ENCODE measurements at regions not wholly inside any gene's neighbourhood (a gene's known extent, or its start where the extent isn't known, plus 50 kb on each side); places are given as distances from the start of the nearest gene placed in this dataset.

GRCh38 chr17:5694551-5694950 lies 110.2 kb upstream of the NLRP1 start:
- DNase-seq (ENCODE audit: low spot score): no peak

- no peak for DNase-seq (ENCODE audit: low spot score)
Measured at GRCh38 chr17:5695480-5695879, 111.2 kb upstream of the NLRP1 start.

- no peak for DNase-seq (ENCODE audit: low spot score)
Measured at GRCh38 chr17:5698959-5699358, 114.7 kb upstream of the NLRP1 start.

GRCh38 chr17:5699814-5700213 lies 115.5 kb upstream of the NLRP1 start:
- DNase-seq (ENCODE audit: low spot score): no peak

- DNase-seq (ENCODE audit: low spot score): no peak
Measured at GRCh38 chr17:5700745-5701144, 116.4 kb upstream of the NLRP1 start.

- DNase-seq (ENCODE audit: low spot score): no peak
Measured at GRCh38 chr17:5701381-5701780, 117.1 kb upstream of the NLRP1 start.

GRCh38 chr17:5702951-5703510 lies 118.7 kb upstream of the NLRP1 start:
- no peak for DNase-seq (ENCODE audit: low spot score)

GRCh38 chr17:5703736-5704135 lies 119.4 kb upstream of the NLRP1 start:
- no peak for DNase-seq (ENCODE audit: low spot score)

- no peak for DNase-seq (ENCODE audit: low spot score)
Measured at GRCh38 chr17:5705081-5705875, 121.0 kb upstream of the NLRP1 start.

- DNase-seq (ENCODE audit: low spot score): no peak
Measured at GRCh38 chr17:5705876-5706576, 121.7 kb upstream of the NLRP1 start.

GRCh38 chr17:5706577-5707210 lies 122.4 kb upstream of the NLRP1 start:
- peak; percentile 39 for DNase-seq (ENCODE audit: low spot score)

- no peak for DNase-seq (ENCODE audit: low spot score)
Measured at GRCh38 chr17:5707482-5707881, 123.2 kb upstream of the NLRP1 start.

- DNase-seq (ENCODE audit: low spot score): no peak
Measured at GRCh38 chr17:5708344-5708743, 124.0 kb upstream of the NLRP1 start.

- no peak for DNase-seq (ENCODE audit: low spot score)
Measured at GRCh38 chr17:5711344-5711743, 127.0 kb upstream of the NLRP1 start.

GRCh38 chr17:5714993-5715392 lies 130.7 kb upstream of the NLRP1 start:
- DNase-seq (ENCODE audit: low spot score): no peak

GRCh38 chr17:5715478-5715877 lies 131.2 kb upstream of the NLRP1 start:
- no peak for DNase-seq (ENCODE audit: low spot score)

- DNase-seq (ENCODE audit: low spot score): no peak
Measured at GRCh38 chr17:5718726-5719125, 134.4 kb upstream of the NLRP1 start.

GRCh38 chr17:5719976-5720375 lies 135.7 kb upstream of the NLRP1 start:
- no peak for DNase-seq (ENCODE audit: low spot score)

GRCh38 chr17:5730373-5730772 lies 146.1 kb upstream of the NLRP1 start:
- DNase-seq (ENCODE audit: low spot score): no peak

- no peak for DNase-seq (ENCODE audit: low spot score)
Measured at GRCh38 chr17:5740937-5741336, 156.6 kb upstream of the NLRP1 start.

GRCh38 chr17:5741810-5742209 lies 157.5 kb upstream of the NLRP1 start:
- no peak for DNase-seq (ENCODE audit: low spot score)

- DNase-seq (ENCODE audit: low spot score): no peak
Measured at GRCh38 chr17:5745111-5745813, 161.0 kb upstream of the NLRP1 start.

All from HuH-7.5 (cell line).